Stimulated activated CD8-positive, alpha-beta memory T cell treated with anti-CD3 and anti-CD28 coated beads, Interleukin-15, amount 100 ng/mL, for 4 hours (primary cell): ENCODE measurements at regions not wholly inside any gene's neighbourhood (a gene's known extent, or its start where the extent isn't known, plus 50 kb on each side); places are given as distances from the start of the nearest gene placed in this dataset.

Experiments
- DNase-seq, 2 donors: peaks; one replicate each; pipeline ENCODE4 v3.0.0-alpha.2; 2020; ENCODE audit warnings: low read depth in 2 of 2

GRCh38 chr3:21142031-21142430 lies 609.0 kb downstream of the ZNF385D start:
- DNase-seq: no peak

GRCh38 chr3:21140785-21141184 lies 610.2 kb downstream of the ZNF385D start:
- no peak for DNase-seq

DNA sequence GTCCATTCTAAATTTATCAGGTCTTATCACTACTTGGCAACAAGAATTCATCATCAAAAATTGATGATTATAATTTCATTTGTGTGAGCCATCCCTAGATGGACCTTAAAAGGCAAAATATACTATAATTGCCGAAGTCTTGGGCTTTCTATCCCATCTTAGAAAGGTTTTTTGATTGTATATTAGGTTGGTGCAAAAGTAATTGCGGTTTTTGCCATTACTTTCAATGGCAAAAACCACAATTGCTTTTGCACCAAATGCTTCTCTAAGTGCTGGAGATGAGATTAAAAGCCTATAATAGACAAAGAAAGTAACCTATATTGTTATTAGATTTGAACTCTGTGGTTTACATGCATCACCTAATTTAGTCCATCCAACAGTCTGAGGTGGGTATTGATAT lies 612.9 kb downstream of the ZNF385D start:
- DNase-seq: no peak

- no peak for DNase-seq
These were observed 618.1 kb downstream of the ZNF385D start for GRCh38 chr3:21132896-21133295.

DNA sequence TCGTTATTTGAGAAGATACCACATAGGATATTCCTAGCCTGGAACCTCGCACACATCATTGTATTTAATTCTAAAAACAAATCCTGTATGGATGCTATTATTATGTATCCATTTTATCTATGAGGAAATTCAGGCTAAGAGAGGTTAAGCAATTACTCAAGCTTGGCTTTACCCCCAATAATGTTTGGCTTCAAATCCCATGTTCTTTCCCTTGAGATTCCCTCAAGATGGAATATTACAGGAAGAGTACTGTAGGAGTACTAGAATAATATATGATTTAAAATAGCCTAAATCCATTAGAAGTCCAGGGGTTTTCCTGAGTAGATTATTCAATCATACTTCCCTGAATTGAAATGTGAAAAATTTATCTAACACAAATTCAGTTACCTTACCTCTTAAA lies 630.2 kb downstream of the ZNF385D start:
- DNase-seq: no peak

DNA sequence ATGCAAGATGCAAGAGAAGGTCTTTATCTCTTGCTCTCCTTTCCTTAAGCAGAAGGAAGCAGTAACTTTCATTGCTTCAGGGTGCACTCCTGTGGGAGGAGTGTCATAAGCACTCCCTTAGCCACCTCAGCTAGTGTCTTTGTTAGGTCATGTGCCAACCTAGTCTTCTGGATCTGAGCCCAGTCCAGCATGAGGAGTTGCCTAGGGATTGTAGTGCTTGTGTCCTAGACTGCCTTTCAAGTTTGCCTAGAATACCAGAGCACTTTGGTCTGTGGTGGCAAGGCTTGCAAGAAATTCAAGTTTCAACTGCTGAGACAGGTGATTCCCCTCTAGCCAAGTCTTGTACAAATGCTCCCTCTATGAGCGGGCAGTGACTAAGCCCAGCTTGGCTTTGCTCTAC lies 633.6 kb downstream of the ZNF385D start:
- DNase-seq: no peak

- no peak for DNase-seq
These were observed 642.0 kb downstream of the ZNF385D start for GRCh38 chr3:21109056-21109455.

GRCh38 chr3:21105784-21106183 lies 645.2 kb downstream of the ZNF385D start:
- DNase-seq: no peak

- no peak for DNase-seq
These were observed 650.2 kb downstream of the ZNF385D start for GRCh38 chr3:21100656-21101359.

- no peak for DNase-seq
These were observed 656.3 kb downstream of the ZNF385D start for GRCh38 chr3:21094686-21095085.

- DNase-seq: no peak
These were observed 677.4 kb downstream of the ZNF385D start for GRCh38 chr3:21073561-21073960.

GRCh38 chr3:21067031-21067813 lies 683.8 kb downstream of the ZNF385D start:
- DNase-seq: no peak

- DNase-seq: no peak
These were observed 688.1 kb downstream of the ZNF385D start for GRCh38 chr3:21062831-21063294.

DNA sequence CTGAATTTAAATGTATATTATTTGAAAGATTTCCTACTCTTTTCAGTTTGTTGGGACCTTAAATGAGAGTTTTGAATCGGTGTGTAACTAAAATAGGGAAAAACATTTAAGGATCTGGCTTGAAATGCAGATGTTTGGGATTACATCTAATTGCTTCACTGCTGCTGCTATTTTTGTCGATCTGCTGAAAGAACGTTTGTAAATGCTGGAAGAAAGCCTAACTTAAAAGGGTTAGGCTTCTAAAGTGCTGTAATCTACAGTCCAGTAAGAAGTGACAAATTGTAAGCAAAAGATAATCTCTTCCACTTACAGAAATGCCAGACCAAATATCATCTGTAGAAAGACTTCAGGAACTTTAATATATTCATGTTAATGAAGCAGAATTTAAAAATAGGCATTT lies 691.6 kb downstream of the ZNF385D start:
- no peak for DNase-seq

- DNase-seq: no peak
These were observed 694.7 kb downstream of the ZNF385D start for GRCh38 chr3:21056293-21056692.

DNA sequence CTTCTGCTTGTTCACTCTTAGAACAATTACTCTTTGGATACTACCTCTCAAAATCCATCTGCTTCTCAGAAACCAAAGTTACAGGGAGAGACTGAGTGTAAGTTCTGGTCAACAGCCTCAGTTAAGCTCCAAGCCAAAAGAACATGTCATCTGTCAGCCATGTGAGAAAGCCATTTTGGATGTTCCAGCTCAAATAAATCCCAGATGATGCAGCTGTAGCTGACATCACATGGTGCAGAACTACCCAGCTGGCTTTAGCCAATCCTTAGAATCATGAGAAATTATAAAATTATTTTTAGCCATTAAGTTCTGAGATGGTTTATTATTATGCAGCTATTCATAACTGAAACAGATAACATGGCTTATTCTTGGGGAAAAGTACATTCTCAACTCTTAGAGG lies 696.0 kb downstream of the ZNF385D start:
- no peak for DNase-seq

GRCh38 chr3:21054064-21054463 lies 696.9 kb downstream of the ZNF385D start:
- DNase-seq: no peak

- DNase-seq: no peak
These were observed 701.5 kb downstream of the ZNF385D start for GRCh38 chr3:21049334-21050062.

GRCh38 chr3:21043139-21043538 lies 707.9 kb downstream of the ZNF385D start:
- no peak for DNase-seq

DNA sequence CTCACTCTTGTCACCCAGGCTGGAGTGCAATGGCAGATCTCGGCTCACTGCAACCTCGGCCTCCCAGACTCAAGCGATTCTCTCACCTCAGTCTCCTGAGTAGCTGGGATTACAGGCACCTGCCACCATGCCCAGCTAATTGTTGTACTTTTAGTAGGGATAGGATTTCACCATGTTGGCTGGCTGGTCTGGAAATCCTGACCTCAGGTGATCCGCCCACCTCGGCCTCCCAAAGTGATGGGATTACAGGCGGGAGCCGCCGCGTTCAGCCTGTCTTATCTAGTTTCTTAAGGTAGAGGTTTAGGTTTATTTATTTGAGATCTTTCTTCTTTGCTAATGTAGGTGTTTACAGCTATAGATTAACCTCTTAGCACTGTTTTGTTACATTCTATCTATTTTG lies 708.8 kb downstream of the ZNF385D start:
- no peak for DNase-seq

DNA sequence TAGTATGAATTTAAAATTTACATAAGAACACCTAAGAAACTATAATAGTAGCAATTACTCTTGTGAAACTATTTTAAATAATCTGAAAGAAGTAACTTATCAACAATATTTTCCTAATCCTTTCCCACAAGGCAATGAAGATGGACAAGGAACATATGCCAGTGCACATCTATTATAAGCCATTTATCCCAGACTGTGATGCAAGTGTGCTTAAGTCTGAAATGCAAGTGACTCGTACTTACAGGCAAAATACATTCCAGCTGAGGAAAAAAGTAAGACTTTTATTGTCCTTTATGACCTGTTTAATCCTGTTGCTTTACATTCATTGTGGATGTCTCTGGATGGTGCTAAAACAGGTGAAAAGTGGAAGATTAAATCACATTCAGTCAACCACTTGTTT lies 709.4 kb downstream of the ZNF385D start:
- no peak for DNase-seq

- no peak for DNase-seq
These were observed 714.1 kb downstream of the ZNF385D start for GRCh38 chr3:21036888-21037287.

DNA sequence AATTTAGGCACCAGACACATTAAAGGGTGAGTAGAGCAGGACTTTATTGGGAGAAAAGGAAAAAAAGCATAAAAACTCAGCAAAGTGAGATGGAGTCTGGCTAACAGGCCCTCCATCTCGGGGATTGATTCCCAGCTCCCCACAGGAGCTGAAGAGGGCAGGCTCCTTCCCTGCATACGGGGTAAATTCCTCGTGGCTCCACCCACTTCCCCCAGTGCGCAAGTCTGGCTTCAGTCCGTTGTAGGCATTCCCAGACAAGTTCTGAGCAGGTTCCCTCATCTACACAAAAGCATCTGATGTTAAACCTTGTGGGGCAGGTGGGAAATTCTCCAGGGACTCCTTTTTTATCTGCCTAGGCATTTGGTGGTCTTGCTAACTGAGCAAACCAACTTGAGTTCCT lies 722.6 kb downstream of the ZNF385D start:
- no peak for DNase-seq
